K562 (cell line): ENCODE measurements at regions not wholly inside any gene's neighbourhood (a gene's known extent, or its start where the extent isn't known, plus 50 kb on each side); places are given as distances from the start of the nearest gene placed in this dataset.

ENCODE experiments used
- ATAC-seq: fragments of 200-7000 bp; cut with Tn5 transposase; 3 replicates; pipeline ENCODE4 v1.9.1; 2020; ENCODE audit warnings: moderate library complexity
- BruUV-seq: library from RNA; stranded (reverse); fragments of 400-500 nt; replicated peaks from 2 replicates; lab custom pipeline; 2021; lab: Mats Ljungman, UMichigan
- CTCF ChIA-PET: fragments of 300-600 bp; formaldehyde crosslinking; extraction: SDS; loops from one replicate; lab custom pipeline; 2021; ENCODE audit warnings: low intra/inter-chr PET ratio; lab: Yijun Ruan, JAX
- POLR2A ChIA-PET: fragments of 300-600, 350-650 bp; sonication (Branson Sonifier 250); formaldehyde crosslinking; extraction: SDS; loops from one replicate; lab custom pipeline; 2021; ENCODE audit warnings: antibody characterized with exemption, inconsistent platforms; lab: Yijun Ruan, JAX
- DNase-seq, 4 experiments: peaks; one replicate each; pipeline versions ENCODE4 v3.0.0 to v3.0.0-alpha.2; 2011 to 2018; ENCODE audit warnings: low spot score in 3 of 4, mixed read lengths in 3 of 4; ENCODE audit errors: extremely low read depth in 1 of 4
- FAIRE-seq: peaks from 2 replicates; lab custom pipeline; 2011; peaks lifted over from hg19 to GRCh38; lab: Jason Lieb, UNC
- H2AFZ ChIP-seq: 2 replicates; pipeline ENCODE4 v1.6.0; 2011; ENCODE audit warnings: low read depth, low read length, control low read depth, inconsistent platforms
- H3K27ac ChIP-seq: fragments of 200-600 bp; 3 replicates; pipeline ENCODE4 v1.8.0; 2011; ENCODE audit warnings: low read depth, mild to moderate bottlenecking, control low read depth, inconsistent platforms, low read length, moderate library complexity, mixed read lengths; ENCODE audit errors: extremely low read depth
- H3K27me3 ChIP-seq, 2 experiments: fragments of 300-600 bp in 1 of 2; 2 replicates in 1 of 2; 3 replicates in 1 of 2; pipeline versions ENCODE4 v1.6.0 to v1.8.0; 2011; ENCODE audit warnings: inconsistent platforms in 2 of 2, low read length in 2 of 2, mild to moderate bottlenecking in 1 of 2, mixed read lengths in 1 of 2, moderate library complexity in 1 of 2; ENCODE audit not compliant: control insufficient read depth in 2 of 2, insufficient read depth in 2 of 2
- H3K36me3 ChIP-seq: fragments of 300-600 bp; 3 replicates; pipeline ENCODE4 v1.8.0; 2011; ENCODE audit warnings: mild to moderate bottlenecking, low read length, inconsistent platforms; ENCODE audit not compliant: control insufficient read depth, insufficient read depth
- H3K4me1 ChIP-seq, 2 experiments: fragments of 200-600 bp in 1 of 2; replicated peaks in 1 of 2; 2 replicates in 1 of 2; 3 replicates in 1 of 2; pipeline versions ENCODE4 v1.5.1 to v1.8.0; 2011; ENCODE audit warnings: inconsistent platforms in 2 of 2, low read length in 2 of 2, mild to moderate bottlenecking in 1 of 2, mixed read lengths in 1 of 2, moderate library complexity in 1 of 2; ENCODE audit not compliant: control insufficient read depth in 2 of 2, insufficient read depth in 2 of 2
- H3K4me2 ChIP-seq: 2 replicates; pipeline ENCODE4 v1.6.1; 2011; ENCODE audit warnings: low read length, control low read depth, inconsistent platforms, mixed read lengths; ENCODE audit not compliant: insufficient read depth
- H3K4me3 ChIP-seq: fragments of 200-600 bp; sonication (generic), shearing (Covaris generic); 2 replicates; pipeline ENCODE4 v1.5.1; 2016; ENCODE audit warnings: control low read depth, inconsistent platforms
- H3K79me2 ChIP-seq: fragments of 200-600 bp; 3 replicates; pipeline ENCODE4 v1.8.0; 2011; ENCODE audit warnings: low read length, inconsistent platforms; ENCODE audit not compliant: control insufficient read depth, insufficient read depth
- H3K9ac ChIP-seq, 2 experiments: 2 replicates each; pipeline versions ENCODE4 v1.6.0 to v1.6.1; 2011; ENCODE audit warnings: low read depth in 2 of 2, low read length in 2 of 2, control low read depth in 1 of 2, inconsistent platforms in 1 of 2, mild to moderate bottlenecking in 1 of 2, mixed read lengths in 1 of 2; ENCODE audit not compliant: insufficient read depth in 1 of 2
- H3K9me1 ChIP-seq: one replicate; pipeline ENCODE4 v1.6.0; 2011; ENCODE audit warnings: inconsistent platforms, mild to moderate bottlenecking, low read length, moderate library complexity; ENCODE audit not compliant: control insufficient read depth, insufficient read depth
- H3K9me3 ChIP-seq: replicated peaks from 2 replicates; pipeline ENCODE4 v1.5.1; 2011; ENCODE audit warnings: low read depth, low read length, inconsistent platforms; ENCODE audit not compliant: control insufficient read depth, insufficient read depth
- H4K20me1 ChIP-seq: replicated peaks from 2 replicates; pipeline ENCODE4 v1.6.1; 2011; ENCODE audit warnings: low read length, inconsistent platforms, mixed read lengths; ENCODE audit not compliant: control insufficient read depth, insufficient read depth
- CHD2 ChIP-seq: IDR thresholded peaks from 2 replicates; pipeline ENCODE4 v1.6.1; 2011; ENCODE audit warnings: low read depth, low read length
- HDAC1 ChIP-seq, 2 experiments: fragments of 450-650 bp; IDR thresholded peaks; 2 replicates each; pipeline ENCODE4 v1.6.1; 2016 to 2017; ENCODE audit warnings: inconsistent platforms in 1 of 2, mild to moderate bottlenecking in 1 of 2, moderate library complexity in 1 of 2
- MTA2 ChIP-seq: fragments of 450-650 bp; IDR thresholded peaks from 2 replicates; pipeline ENCODE4 v1.6.1; 2016; ENCODE audit warnings: low read depth
- MTF1 ChIP-seq: fragments of 250-450 bp; sonication (Bioruptor Pico); IDR thresholded peaks from 2 replicates; pipeline ENCODE4 v1.9.0; 2021; ENCODE audit warnings: moderate library complexity, mild to moderate bottlenecking, inconsistent platforms, borderline replicate concordance
- SAFB ChIP-seq: fragments of 200-400 bp; formaldehyde crosslinking; IDR thresholded peaks from 2 replicates; pipeline ENCODE4 v1.6.1; 2017; ENCODE audit warnings: low read depth, low read length, borderline replicate concordance
- SMARCC2 ChIP-seq: fragments of 450-650 bp; IDR thresholded peaks from 2 replicates; pipeline ENCODE4 v1.6.1; 2017; ENCODE audit warnings: antibody characterized with exemption, moderate library complexity, mild to moderate bottlenecking, low read depth
- TBP ChIP-seq: optimal IDR thresholded peaks from 2 replicates; pipeline ENCODE3; 2011; ENCODE audit warnings: low read depth, low read length, improper control_type of control experiment
- ZFX ChIP-seq: sonication (generic); formaldehyde crosslinking; IDR thresholded peaks from 2 replicates; pipeline ENCODE4 v1.8.0; 2022; ENCODE audit warnings: mild to moderate bottlenecking, missing genetic modification reagents, moderate library complexity
- ZNF197 ChIP-seq: fragments of 200-800 bp; sonication (Bioruptor generic); IDR thresholded peaks from 2 replicates; pipeline ENCODE4 v1.6.1; 2016; ENCODE audit warnings: low read depth, missing genetic modification characterization, missing compliant biosample characterization
- ZZZ3 ChIP-seq: fragments of 450-650 bp; IDR thresholded peaks from 2 replicates; pipeline ENCODE4 v1.6.1; 2016; ENCODE audit warnings: antibody characterized with exemption, mild to moderate bottlenecking, moderate library complexity
- whole genome bisulfite sequencing: fragments of 100-300 bp; shearing (Covaris generic); methylation state at CpG from one replicate; pipeline ENCODE4 v1.1.6; 2016; ENCODE audit warnings: low coverage, mixed read lengths; ENCODE audit not compliant: insufficient coverage; ENCODE audit errors: missing lambda C conversion rate; 5-methylcytosine and 5-hydroxymethylcytosine counted together
- in situ Hi-C: fragments of 300-500 bp; cut with MboI; formaldehyde crosslinking; loops from 4 replicates; pipeline ENCODE4 v1.15.0; 2018; ENCODE audit warnings: inconsistent platforms, mixed read lengths
- intact Hi-C: fragments of 100-400 bp; cut with micrococcal nuclease; formaldehyde crosslinking; loops from 2 replicates; pipeline ENCODE4 v1.14.2; 2022
- TF ChIP-seq, protein P1 (sequence below): sonication (generic); formaldehyde crosslinking; IDR thresholded peaks from 2 replicates; pipeline ENCODE4 v1.9.0; 2022; ENCODE audit warnings: mild to moderate bottlenecking, missing genetic modification reagents
- TF ChIP-seq, protein P2 (sequence below), 3 experiments: fragments of 200-800 bp in 1 of 3; fragments of 250-450 bp in 1 of 3; fragments of 450-650 bp in 1 of 3; sonication (Bioruptor Pico) in 1 of 3; sonication (Bioruptor generic) in 1 of 3; formaldehyde crosslinking in 1 of 3; IDR thresholded peaks; 2 replicates each; pipeline versions ENCODE4 v1.6.1 to v1.8.0; 2016 to 2022; ENCODE audit warnings: mild to moderate bottlenecking in 2 of 3, missing genetic modification characterization in 2 of 3, missing compliant biosample characterization in 1 of 3, moderate library complexity in 1 of 3
- TF ChIP-seq, protein P3 (sequence below): IDR thresholded peaks from 2 replicates; pipeline ENCODE4 v1.6.1; 2012; ENCODE audit warnings: low read depth, low read length, improper control_type of control experiment, borderline replicate concordance
- TF ChIP-seq, protein P4 (sequence below): IDR thresholded peaks from 3 replicates; pipeline ENCODE4 v1.6.1; 2011; ENCODE audit warnings: borderline replicate concordance, mild to moderate bottlenecking; ENCODE audit not compliant: insufficient read length, insufficient read depth
- TF ChIP-seq, protein P5 (sequence below), 2 experiments: fragments of 450-650 bp in 1 of 2; sonication (generic) in 1 of 2; formaldehyde crosslinking; conservative IDR thresholded peaks; 2 replicates each; pipeline versions ENCODE4 v1.4.0 to v1.8.1; 2020 to 2022; ENCODE audit warnings: mild to moderate bottlenecking in 1 of 2, missing genetic modification reagents in 1 of 2

DNA sequence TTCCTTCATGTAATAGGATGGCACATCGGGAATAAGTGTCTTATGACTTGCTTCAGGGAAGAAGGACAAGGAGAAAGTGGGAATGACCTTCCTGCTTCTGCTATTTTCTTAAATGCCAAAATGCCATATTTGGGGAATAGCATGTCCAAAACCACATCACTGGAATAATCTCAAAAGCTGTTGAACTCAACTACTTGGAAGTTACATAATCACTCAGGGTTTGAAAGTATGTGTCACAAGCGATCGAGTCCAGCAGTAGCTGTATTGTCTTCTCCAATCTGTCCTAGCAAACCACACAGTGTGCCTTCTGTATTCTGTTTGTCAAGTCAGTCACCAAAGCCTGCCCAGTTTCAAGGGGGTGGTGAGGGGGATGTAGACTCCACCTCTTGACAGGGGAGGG is 58.3 kb upstream of the GADL1 start:
- no peak for DNase-seq
- in situ Hi-C loops (no loop called here), intact Hi-C loops (no loop called here)
- 0% methylated on average over 3 of the region's 3 CpGs for WGBS
- no peak overlapping the region for H3K9ac ChIP-seq
- H3K27ac ChIP-seq: no peak overlapping the region
- H3K9me3 ChIP-seq: no peaks in the 10 kb centered on the region
- no peaks in the 10 kb centered on the region for H3K27me3 ChIP-seq
- H3K36me3 ChIP-seq: no peaks in the 10 kb centered on the region
- no peaks in the 10 kb centered on the region for H4K20me1 ChIP-seq
- no peak overlapping the region for H2AFZ ChIP-seq
- ATAC-seq: no peak
- ChIA-PET CTCF (no interaction called here), POLR2A (no interaction called here)
- no peaks in the 10 kb centered on the region for H3K4me1 ChIP-seq
- no TSS peak for BruUV-seq
- FAIRE-seq: no peak
- H3K79me2 ChIP-seq: no peaks in the 10 kb centered on the region
- H3K9me1 ChIP-seq: no peaks in the 10 kb centered on the region
- H3K4me2 ChIP-seq: no peak overlapping the region
- no peak overlapping the region for H3K4me3 ChIP-seq
- TF ChIP-seq, protein P1, sequence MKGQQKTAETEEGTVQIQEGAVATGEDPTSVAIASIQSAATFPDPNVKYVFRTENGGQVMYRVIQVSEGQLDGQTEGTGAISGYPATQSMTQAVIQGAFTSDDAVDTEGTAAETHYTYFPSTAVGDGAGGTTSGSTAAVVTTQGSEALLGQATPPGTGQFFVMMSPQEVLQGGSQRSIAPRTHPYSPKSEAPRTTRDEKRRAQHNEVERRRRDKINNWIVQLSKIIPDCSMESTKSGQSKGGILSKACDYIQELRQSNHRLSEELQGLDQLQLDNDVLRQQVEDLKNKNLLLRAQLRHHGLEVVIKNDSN: no peak
- TF ChIP-seq ZFX (CRISPR knock-in tag): no peak
- TF ChIP-seq ZNF197: no peak
- no peak for TF ChIP-seq MTF1 (CRISPR knock-in tag)
- TF ChIP-seq, protein P2, sequence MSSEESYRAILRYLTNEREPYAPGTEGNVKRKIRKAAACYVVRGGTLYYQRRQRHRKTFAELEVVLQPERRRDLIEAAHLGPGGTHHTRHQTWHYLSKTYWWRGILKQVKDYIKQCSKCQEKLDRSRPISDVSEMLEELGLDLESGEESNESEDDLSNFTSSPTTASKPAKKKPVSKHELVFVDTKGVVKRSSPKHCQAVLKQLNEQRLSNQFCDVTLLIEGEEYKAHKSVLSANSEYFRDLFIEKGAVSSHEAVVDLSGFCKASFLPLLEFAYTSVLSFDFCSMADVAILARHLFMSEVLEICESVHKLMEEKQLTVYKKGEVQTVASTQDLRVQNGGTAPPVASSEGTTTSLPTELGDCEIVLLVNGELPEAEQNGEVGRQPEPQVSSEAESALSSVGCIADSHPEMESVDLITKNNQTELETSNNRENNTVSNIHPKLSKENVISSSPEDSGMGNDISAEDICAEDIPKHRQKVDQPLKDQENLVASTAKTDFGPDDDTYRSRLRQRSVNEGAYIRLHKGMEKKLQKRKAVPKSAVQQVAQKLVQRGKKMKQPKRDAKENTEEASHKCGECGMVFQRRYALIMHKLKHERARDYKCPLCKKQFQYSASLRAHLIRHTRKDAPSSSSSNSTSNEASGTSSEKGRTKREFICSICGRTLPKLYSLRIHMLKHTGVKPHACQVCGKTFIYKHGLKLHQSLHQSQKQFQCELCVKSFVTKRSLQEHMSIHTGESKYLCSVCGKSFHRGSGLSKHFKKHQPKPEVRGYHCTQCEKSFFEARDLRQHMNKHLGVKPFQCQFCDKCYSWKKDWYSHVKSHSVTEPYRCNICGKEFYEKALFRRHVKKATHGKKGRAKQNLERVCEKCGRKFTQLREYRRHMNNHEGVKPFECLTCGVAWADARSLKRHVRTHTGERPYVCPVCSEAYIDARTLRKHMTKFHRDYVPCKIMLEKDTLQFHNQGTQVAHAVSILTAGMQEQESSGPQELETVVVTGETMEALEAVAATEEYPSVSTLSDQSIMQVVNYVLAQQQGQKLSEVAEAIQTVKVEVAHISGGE (CRISPR knock-in tag; IDR thresholded peaks at IDR 0.05): no peak
- TF ChIP-seq SMARCC2: no peak
- no peak for TF ChIP-seq CHD2
- TF ChIP-seq, protein P3, sequence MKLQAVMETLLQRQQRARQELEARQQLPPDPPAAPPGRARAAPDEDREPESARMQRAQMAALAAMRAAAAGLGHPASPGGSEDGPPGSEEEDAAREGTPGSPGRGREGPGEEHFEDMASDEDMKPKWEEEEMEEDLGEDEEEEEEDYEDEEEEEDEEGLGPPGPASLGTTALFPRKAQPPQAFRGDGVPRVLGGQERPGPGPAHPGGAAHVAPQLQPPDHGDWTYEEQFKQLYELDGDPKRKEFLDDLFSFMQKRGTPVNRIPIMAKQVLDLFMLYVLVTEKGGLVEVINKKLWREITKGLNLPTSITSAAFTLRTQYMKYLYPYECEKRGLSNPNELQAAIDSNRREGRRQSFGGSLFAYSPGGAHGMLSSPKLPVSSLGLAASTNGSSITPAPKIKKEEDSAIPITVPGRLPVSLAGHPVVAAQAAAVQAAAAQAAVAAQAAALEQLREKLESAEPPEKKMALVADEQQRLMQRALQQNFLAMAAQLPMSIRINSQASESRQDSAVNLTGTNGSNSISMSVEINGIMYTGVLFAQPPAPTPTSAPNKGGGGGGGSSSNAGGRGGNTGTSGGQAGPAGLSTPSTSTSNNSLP: no peak
- TF ChIP-seq MTA2: no peak
- TF ChIP-seq, protein P4, sequence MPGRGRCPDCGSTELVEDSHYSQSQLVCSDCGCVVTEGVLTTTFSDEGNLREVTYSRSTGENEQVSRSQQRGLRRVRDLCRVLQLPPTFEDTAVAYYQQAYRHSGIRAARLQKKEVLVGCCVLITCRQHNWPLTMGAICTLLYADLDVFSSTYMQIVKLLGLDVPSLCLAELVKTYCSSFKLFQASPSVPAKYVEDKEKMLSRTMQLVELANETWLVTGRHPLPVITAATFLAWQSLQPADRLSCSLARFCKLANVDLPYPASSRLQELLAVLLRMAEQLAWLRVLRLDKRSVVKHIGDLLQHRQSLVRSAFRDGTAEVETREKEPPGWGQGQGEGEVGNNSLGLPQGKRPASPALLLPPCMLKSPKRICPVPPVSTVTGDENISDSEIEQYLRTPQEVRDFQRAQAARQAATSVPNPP: no peak
- TF ChIP-seq HDAC1 (IDR thresholded peaks at IDR 0.05): no peak
- TF ChIP-seq, protein P5, sequence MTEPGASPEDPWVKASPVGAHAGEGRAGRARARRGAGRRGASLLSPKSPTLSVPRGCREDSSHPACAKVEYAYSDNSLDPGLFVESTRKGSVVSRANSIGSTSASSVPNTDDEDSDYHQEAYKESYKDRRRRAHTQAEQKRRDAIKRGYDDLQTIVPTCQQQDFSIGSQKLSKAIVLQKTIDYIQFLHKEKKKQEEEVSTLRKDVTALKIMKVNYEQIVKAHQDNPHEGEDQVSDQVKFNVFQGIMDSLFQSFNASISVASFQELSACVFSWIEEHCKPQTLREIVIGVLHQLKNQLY (CRISPR knock-in tag; conservative IDR thresholded peaks at IDR 0.05): no peak
- no peak for TF ChIP-seq SAFB
- no peak for TF ChIP-seq ZZZ3
- no peak for TF ChIP-seq TBP
